ENCODE measurements at regions not wholly inside any gene's neighbourhood (a gene's known extent, or its start where the extent isn't known, plus 50 kb on each side); places are given as distances from the start of the nearest gene placed in this dataset.
"Not testable (repeated sequence)": the region's sequence is repeated elsewhere in the genome, so short reads cannot be mapped to it uniquely, and the experiment has no call there.

DNA sequence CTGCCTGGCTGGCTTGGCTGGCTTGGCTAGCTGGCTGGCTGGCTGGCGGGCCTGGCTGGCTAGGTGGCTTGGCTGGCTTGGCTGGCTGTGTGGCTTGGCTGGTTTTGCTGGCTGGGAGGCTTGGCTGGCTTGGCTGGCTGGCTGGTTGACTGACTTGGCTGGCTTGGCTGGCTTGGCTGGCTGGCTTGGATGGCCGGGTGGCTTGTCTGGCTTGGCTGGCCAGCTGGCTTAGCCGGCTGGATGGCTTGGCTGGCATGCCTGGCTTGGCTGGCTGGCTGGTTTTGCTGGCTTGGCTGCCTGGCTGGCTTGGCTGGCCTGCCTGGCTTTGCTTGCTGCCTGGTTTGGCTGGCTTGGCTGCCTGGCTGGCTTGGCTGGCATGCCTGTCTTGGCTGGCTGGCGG lies 2817.3 kb downstream of the RPIA start:
- TF ChIP-seq, protein P1, sequence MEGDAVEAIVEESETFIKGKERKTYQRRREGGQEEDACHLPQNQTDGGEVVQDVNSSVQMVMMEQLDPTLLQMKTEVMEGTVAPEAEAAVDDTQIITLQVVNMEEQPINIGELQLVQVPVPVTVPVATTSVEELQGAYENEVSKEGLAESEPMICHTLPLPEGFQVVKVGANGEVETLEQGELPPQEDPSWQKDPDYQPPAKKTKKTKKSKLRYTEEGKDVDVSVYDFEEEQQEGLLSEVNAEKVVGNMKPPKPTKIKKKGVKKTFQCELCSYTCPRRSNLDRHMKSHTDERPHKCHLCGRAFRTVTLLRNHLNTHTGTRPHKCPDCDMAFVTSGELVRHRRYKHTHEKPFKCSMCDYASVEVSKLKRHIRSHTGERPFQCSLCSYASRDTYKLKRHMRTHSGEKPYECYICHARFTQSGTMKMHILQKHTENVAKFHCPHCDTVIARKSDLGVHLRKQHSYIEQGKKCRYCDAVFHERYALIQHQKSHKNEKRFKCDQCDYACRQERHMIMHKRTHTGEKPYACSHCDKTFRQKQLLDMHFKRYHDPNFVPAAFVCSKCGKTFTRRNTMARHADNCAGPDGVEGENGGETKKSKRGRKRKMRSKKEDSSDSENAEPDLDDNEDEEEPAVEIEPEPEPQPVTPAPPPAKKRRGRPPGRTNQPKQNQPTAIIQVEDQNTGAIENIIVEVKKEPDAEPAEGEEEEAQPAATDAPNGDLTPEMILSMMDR (IDR thresholded peaks at IDR 0.05; ENCODE audit: low read depth, low read length): not testable (repeated sequence)
- not testable (repeated sequence) for TF ChIP-seq POLR2A (IDR thresholded peaks at IDR 0.05; ENCODE audit: extremely low read depth, insufficient read length); MYC (IDR thresholded peaks at IDR 0.05; ENCODE audit: low read depth, low read length)

Data from NB4 (cell line).